K562 (cell line): ENCODE measurements at regions not wholly inside any gene's neighbourhood (a gene's known extent, or its start where the extent isn't known, plus 50 kb on each side); places are given as distances from the start of the nearest gene placed in this dataset.

ENCODE experiments used
- ATAC-seq: fragments of 200-7000 bp; cut with Tn5 transposase; 3 replicates; pipeline ENCODE4 v1.9.1; 2020; ENCODE audit warnings: moderate library complexity
- BruUV-seq: library from RNA; stranded (reverse); fragments of 400-500 nt; replicated peaks from 2 replicates; lab custom pipeline; 2021; lab: Mats Ljungman, UMichigan
- CTCF ChIA-PET: fragments of 300-600 bp; formaldehyde crosslinking; extraction: SDS; loops from one replicate; lab custom pipeline; 2021; ENCODE audit warnings: low intra/inter-chr PET ratio; lab: Yijun Ruan, JAX
- POLR2A ChIA-PET: fragments of 300-600, 350-650 bp; sonication (Branson Sonifier 250); formaldehyde crosslinking; extraction: SDS; loops from one replicate; lab custom pipeline; 2021; ENCODE audit warnings: antibody characterized with exemption, inconsistent platforms; lab: Yijun Ruan, JAX
- DNase-seq, 4 experiments: peaks; one replicate each; pipeline versions ENCODE4 v3.0.0 to v3.0.0-alpha.2; 2011 to 2018; ENCODE audit warnings: low spot score in 3 of 4, mixed read lengths in 3 of 4; ENCODE audit errors: extremely low read depth in 1 of 4
- FAIRE-seq: peaks from 2 replicates; lab custom pipeline; 2011; peaks lifted over from hg19 to GRCh38; lab: Jason Lieb, UNC
- H2AFZ ChIP-seq: 2 replicates; pipeline ENCODE4 v1.6.0; 2011; ENCODE audit warnings: low read depth, low read length, control low read depth, inconsistent platforms
- H3K27ac ChIP-seq: fragments of 200-600 bp; 3 replicates; pipeline ENCODE4 v1.8.0; 2011; ENCODE audit warnings: low read depth, mild to moderate bottlenecking, control low read depth, inconsistent platforms, low read length, moderate library complexity, mixed read lengths; ENCODE audit errors: extremely low read depth
- H3K27me3 ChIP-seq, 2 experiments: fragments of 300-600 bp in 1 of 2; 2 replicates in 1 of 2; 3 replicates in 1 of 2; pipeline versions ENCODE4 v1.6.0 to v1.8.0; 2011; ENCODE audit warnings: inconsistent platforms in 2 of 2, low read length in 2 of 2, mild to moderate bottlenecking in 1 of 2, mixed read lengths in 1 of 2, moderate library complexity in 1 of 2; ENCODE audit not compliant: control insufficient read depth in 2 of 2, insufficient read depth in 2 of 2
- H3K36me3 ChIP-seq: fragments of 300-600 bp; 3 replicates; pipeline ENCODE4 v1.8.0; 2011; ENCODE audit warnings: mild to moderate bottlenecking, low read length, inconsistent platforms; ENCODE audit not compliant: control insufficient read depth, insufficient read depth
- H3K4me1 ChIP-seq, 2 experiments: fragments of 200-600 bp in 1 of 2; replicated peaks in 1 of 2; 2 replicates in 1 of 2; 3 replicates in 1 of 2; pipeline versions ENCODE4 v1.5.1 to v1.8.0; 2011; ENCODE audit warnings: inconsistent platforms in 2 of 2, low read length in 2 of 2, mild to moderate bottlenecking in 1 of 2, mixed read lengths in 1 of 2, moderate library complexity in 1 of 2; ENCODE audit not compliant: control insufficient read depth in 2 of 2, insufficient read depth in 2 of 2
- H3K4me2 ChIP-seq: 2 replicates; pipeline ENCODE4 v1.6.1; 2011; ENCODE audit warnings: low read length, control low read depth, inconsistent platforms, mixed read lengths; ENCODE audit not compliant: insufficient read depth
- H3K4me3 ChIP-seq: fragments of 200-600 bp; sonication (generic), shearing (Covaris generic); 2 replicates; pipeline ENCODE4 v1.5.1; 2016; ENCODE audit warnings: control low read depth, inconsistent platforms
- H3K79me2 ChIP-seq: fragments of 200-600 bp; 3 replicates; pipeline ENCODE4 v1.8.0; 2011; ENCODE audit warnings: low read length, inconsistent platforms; ENCODE audit not compliant: control insufficient read depth, insufficient read depth
- H3K9ac ChIP-seq, 2 experiments: 2 replicates each; pipeline versions ENCODE4 v1.6.0 to v1.6.1; 2011; ENCODE audit warnings: low read depth in 2 of 2, low read length in 2 of 2, control low read depth in 1 of 2, inconsistent platforms in 1 of 2, mild to moderate bottlenecking in 1 of 2, mixed read lengths in 1 of 2; ENCODE audit not compliant: insufficient read depth in 1 of 2
- H3K9me1 ChIP-seq: one replicate; pipeline ENCODE4 v1.6.0; 2011; ENCODE audit warnings: inconsistent platforms, mild to moderate bottlenecking, low read length, moderate library complexity; ENCODE audit not compliant: control insufficient read depth, insufficient read depth
- H3K9me3 ChIP-seq: replicated peaks from 2 replicates; pipeline ENCODE4 v1.5.1; 2011; ENCODE audit warnings: low read depth, low read length, inconsistent platforms; ENCODE audit not compliant: control insufficient read depth, insufficient read depth
- H4K20me1 ChIP-seq: replicated peaks from 2 replicates; pipeline ENCODE4 v1.6.1; 2011; ENCODE audit warnings: low read length, inconsistent platforms, mixed read lengths; ENCODE audit not compliant: control insufficient read depth, insufficient read depth
- ARID1B ChIP-seq: fragments of 450-650 bp; IDR thresholded peaks from 2 replicates; pipeline ENCODE4 v1.6.1; 2016; ENCODE audit warnings: antibody characterized with exemption, mild to moderate bottlenecking, inconsistent platforms
- CHD2 ChIP-seq: IDR thresholded peaks from 2 replicates; pipeline ENCODE4 v1.6.1; 2011; ENCODE audit warnings: low read depth, low read length
- DACH1 ChIP-seq: fragments of 450-650 bp; IDR thresholded peaks from 2 replicates; pipeline ENCODE4 v1.6.1; 2018; ENCODE audit not compliant: partially characterized antibody
- NFRKB ChIP-seq: fragments of 450-650 bp; IDR thresholded peaks from 2 replicates; pipeline ENCODE4 v1.6.1; 2016; ENCODE audit warnings: low read depth
- ZC3H8 ChIP-seq: fragments of 450-650 bp; IDR thresholded peaks from 2 replicates; pipeline ENCODE4 v1.6.1; 2017
- ZNF77 ChIP-seq: fragments of 250-450 bp; sonication (Bioruptor Pico); IDR thresholded peaks from 2 replicates; pipeline ENCODE4 v1.5.0; 2020
- WGBS: fragments of 100-300 bp; shearing (Covaris generic); methylation state at CpG from one replicate; pipeline ENCODE4 v1.1.6; 2016; ENCODE audit warnings: low coverage, mixed read lengths; ENCODE audit not compliant: insufficient coverage; ENCODE audit errors: missing lambda C conversion rate; 5-methylcytosine and 5-hydroxymethylcytosine counted together
- in situ Hi-C: fragments of 300-500 bp; cut with MboI; formaldehyde crosslinking; loops from 4 replicates; pipeline ENCODE4 v1.15.0; 2018; ENCODE audit warnings: inconsistent platforms, mixed read lengths
- intact Hi-C: fragments of 100-400 bp; cut with micrococcal nuclease; formaldehyde crosslinking; loops from 2 replicates; pipeline ENCODE4 v1.14.2; 2022
- TF ChIP-seq, protein P1 (sequence below): sonication (generic); formaldehyde crosslinking; IDR thresholded peaks from 2 replicates; pipeline ENCODE4 v1.8.1; 2022; ENCODE audit warnings: missing genetic modification reagents

DNA sequence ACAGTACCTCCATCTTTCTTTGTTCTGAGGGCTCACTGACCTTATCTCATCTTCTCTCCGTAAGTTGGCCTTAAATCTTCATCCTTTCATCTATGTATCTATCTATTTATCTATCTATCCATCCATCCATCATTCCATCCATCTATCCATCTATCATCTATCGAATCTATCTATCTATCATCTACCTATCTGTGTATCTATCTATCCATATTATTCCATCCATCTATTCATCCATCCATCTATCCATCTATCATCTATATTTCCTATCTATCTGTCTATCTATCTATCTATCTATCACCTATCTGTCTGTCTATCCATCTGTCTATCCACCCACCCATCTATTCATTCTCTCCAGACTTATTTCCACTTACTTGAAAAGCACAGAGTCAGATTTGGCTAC lies 147.3 kb upstream of the PMEPA1 start:
- no peak overlapping the region for H3K4me2 ChIP-seq
- H4K20me1 ChIP-seq, result no peaks in the 10 kb centered on the region
- DNase-seq (no peak), FAIRE-seq (no peak), ATAC-seq (no peak)
- WGBS, result 0% methylated on average over 2 of the region's 2 CpGs
- no peaks in the 10 kb centered on the region for H3K9me1 ChIP-seq
- H3K9ac ChIP-seq, result no peak overlapping the region
- intact Hi-C loops (no loop called here), in situ Hi-C loops (no loop called here)
- H3K4me3 ChIP-seq, result no peak overlapping the region
- ChIA-PET CTCF (no interaction called here), POLR2A (interaction anchor here (0.6 to 0.7 kb wide), 2 partner anchors 291 to 1062 kb away, joined by 3 to 4 read pairs; no protein-coding TSS in a partner anchor)
- no peaks in the 10 kb centered on the region for H3K27me3 ChIP-seq
- no peaks in the 10 kb centered on the region for H3K79me2 ChIP-seq
- no peak overlapping the region for H3K27ac ChIP-seq
- no peaks in the 10 kb centered on the region for H3K36me3 ChIP-seq
- BruUV-seq, result no TSS peak
- no peaks in the 10 kb centered on the region for H3K9me3 ChIP-seq
- no peak overlapping the region for H2AFZ ChIP-seq
- TF ChIP-seq ZC3H8, result no peak
- peak; percentile 46 for TF ChIP-seq DACH1
- no peaks in the 10 kb centered on the region for H3K4me1 ChIP-seq

DNA sequence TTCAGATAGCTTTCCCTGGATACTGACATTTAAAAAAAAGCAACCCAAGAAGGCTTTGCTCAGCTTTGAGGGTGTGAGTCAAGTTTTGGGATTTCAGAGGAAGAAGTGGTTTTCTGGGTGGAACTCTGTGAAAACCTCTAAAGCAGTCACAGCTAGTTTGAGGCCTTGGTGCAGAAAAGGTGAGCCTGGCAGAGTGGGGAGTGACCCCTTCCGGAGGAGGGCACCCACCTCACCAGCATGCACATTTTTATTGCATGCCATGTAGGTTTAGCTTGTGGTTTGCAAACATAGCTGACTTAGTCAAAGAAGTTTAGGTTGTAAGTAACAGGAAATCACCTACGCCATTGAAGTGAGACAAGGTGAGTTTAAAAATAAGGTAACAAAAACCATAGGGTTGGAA lies 146.8 kb upstream of the PMEPA1 start:
- no peaks in the 10 kb centered on the region for H3K9me1 ChIP-seq
- no peaks in the 10 kb centered on the region for H4K20me1 ChIP-seq
- no TSS peak for BruUV-seq
- H3K27me3 ChIP-seq, result no peaks in the 10 kb centered on the region
- DNase-seq (no peak), FAIRE-seq (no peak), ATAC-seq (no peak)
- no peaks in the 10 kb centered on the region for H3K36me3 ChIP-seq
- no peaks in the 10 kb centered on the region for H3K4me1 ChIP-seq
- no peak overlapping the region for H2AFZ ChIP-seq
- H3K9me3 ChIP-seq, result no peaks in the 10 kb centered on the region
- POLR2A ChIA-PET, result interaction anchor here (0.6 to 0.7 kb wide), 2 partner anchors 292 to 1062 kb away, joined by 3 to 4 read pairs; no protein-coding TSS in a partner anchor
- CTCF ChIA-PET, result no interaction called here
- intact Hi-C loops (no loop called here), in situ Hi-C loops (no loop called here)
- no peak for TF ChIP-seq NFRKB
- TF ChIP-seq ARID1B, result no peak
- TF ChIP-seq CHD2, result no peak
- TF ChIP-seq, protein P1, sequence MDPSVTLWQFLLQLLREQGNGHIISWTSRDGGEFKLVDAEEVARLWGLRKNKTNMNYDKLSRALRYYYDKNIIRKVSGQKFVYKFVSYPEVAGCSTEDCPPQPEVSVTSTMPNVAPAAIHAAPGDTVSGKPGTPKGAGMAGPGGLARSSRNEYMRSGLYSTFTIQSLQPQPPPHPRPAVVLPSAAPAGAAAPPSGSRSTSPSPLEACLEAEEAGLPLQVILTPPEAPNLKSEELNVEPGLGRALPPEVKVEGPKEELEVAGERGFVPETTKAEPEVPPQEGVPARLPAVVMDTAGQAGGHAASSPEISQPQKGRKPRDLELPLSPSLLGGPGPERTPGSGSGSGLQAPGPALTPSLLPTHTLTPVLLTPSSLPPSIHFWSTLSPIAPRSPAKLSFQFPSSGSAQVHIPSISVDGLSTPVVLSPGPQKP (CRISPR knock-in tag), result no peak
- no peak for TF ChIP-seq ZNF77
- H3K27ac ChIP-seq, result no peak overlapping the region
- no peak overlapping the region for H3K4me3 ChIP-seq
- WGBS, result 3% methylated on average over 2 of the region's 2 CpGs
- no peak overlapping the region for H3K4me2 ChIP-seq
- H3K79me2 ChIP-seq, result no peaks in the 10 kb centered on the region
- H3K9ac ChIP-seq, result no peak overlapping the region
